Kidney (tissue), 13 donors: ENCODE measurements at regions not wholly inside any gene's neighbourhood (a gene's known extent, or its start where the extent isn't known, plus 50 kb on each side); places are given as distances from the start of the nearest gene placed in this dataset.

Experiments
- DNase-seq, 5 donors: peaks; one replicate each; pipeline ENCODE4 v3.0.0-alpha.2; 2013 to 2020
- FAIRE-seq: peaks from 2 replicates; lab custom pipeline; 2012; peaks lifted over from hg19 to GRCh38; lab: Jason Lieb, UNC
- H3K27ac ChIP-seq, 2 donors: one replicate each; pipeline ENCODE4 v1.7.0; 2013; ENCODE audit warnings: low read depth in 2 of 2, low read length in 2 of 2, inconsistent platforms in 1 of 2
- H3K27me3 ChIP-seq: one replicate; pipeline ENCODE4 v1.7.1; 2013; ENCODE audit warnings: low read length, inconsistent platforms; ENCODE audit not compliant: control insufficient read depth, insufficient read depth
- H3K36me3 ChIP-seq, 3 donors: one replicate each; pipeline versions ENCODE4 v1.7.0 to v1.7.1; 2013; ENCODE audit warnings: low read length in 3 of 3, control low read depth in 1 of 3, inconsistent platforms in 1 of 3; ENCODE audit not compliant: insufficient read depth in 3 of 3, control insufficient read depth in 2 of 3
- H3K4me1 ChIP-seq, 3 donors: one replicate each; pipeline versions ENCODE4 v1.7.0 to v1.7.1; 2013; ENCODE audit warnings: low read length in 3 of 3, inconsistent platforms in 1 of 3, low read depth in 1 of 3; ENCODE audit not compliant: control insufficient read depth in 2 of 3, insufficient read depth in 2 of 3
- H3K4me3 ChIP-seq, 3 donors: one replicate each; pipeline versions ENCODE4 v1.7.0 to v1.8.1; 2013; ENCODE audit warnings: low read length in 3 of 3, control low read depth in 1 of 3, inconsistent platforms in 1 of 3
- H3K9ac ChIP-seq, 3 donors: one replicate each; pipeline versions ENCODE4 v1.7.0 to v1.7.1; 2013; ENCODE audit warnings: low read length in 3 of 3, control low read depth in 1 of 3, inconsistent platforms in 1 of 3
- H3K9me3 ChIP-seq, 3 donors: one replicate each; pipeline versions ENCODE4 v1.7.0 to v1.7.1; 2013; ENCODE audit warnings: low read length in 3 of 3, control low read depth in 1 of 3, inconsistent platforms in 1 of 3; ENCODE audit not compliant: control insufficient read depth in 2 of 3, insufficient read depth in 1 of 3
- intact Hi-C: fragments of 100-400 bp; cut with DNase I; formaldehyde crosslinking; loops from one replicate; pipeline ENCODE4 v1.11.1; 2022
- TF ChIP-seq, protein P1 (sequence below): IDR thresholded peaks from 3 replicates; pipeline ENCODE4 v1.5.1; 2012; ENCODE audit warnings: mild to moderate bottlenecking, moderate library complexity, borderline replicate concordance; ENCODE audit not compliant: insufficient read depth; ENCODE audit errors: extremely low read depth
- donor health status: control.
- donor health status: control.
- donor health status: control.
- donor health status: control.
- donor health status: control.
- donor health status: DM: yes; HTN: yes; CAD: no.
- donor health status: Normal renal cell carcinoma (clear cell type).

DNA sequence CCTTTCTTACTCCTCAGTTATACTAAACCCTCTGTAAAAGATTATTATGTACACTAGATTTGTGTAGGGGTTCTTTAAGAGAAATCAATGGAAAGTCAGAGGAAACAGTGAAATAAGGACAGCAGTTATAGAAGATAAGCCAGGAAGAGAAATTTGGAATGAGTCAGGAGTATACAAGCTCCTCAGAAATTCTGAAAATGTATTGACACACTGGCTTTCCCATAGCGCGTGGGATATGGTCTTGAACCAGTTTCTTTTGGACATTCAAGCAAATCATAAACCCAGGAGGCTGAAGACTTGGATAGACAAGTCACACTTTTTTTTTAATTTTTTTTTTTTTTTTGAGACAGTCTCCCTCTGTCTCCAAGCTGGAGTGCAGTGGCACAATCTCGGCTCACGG is 316.1 kb upstream of the MMADHC start:
- no peak overlapping the region for H3K4me3 ChIP-seq
- no peak overlapping the region for H3K27ac ChIP-seq
- FAIRE-seq (no peak), DNase-seq (no peak)
- H3K27me3 ChIP-seq: no peaks in the 10 kb centered on the region
- intact Hi-C loops: no loop called here
- no peaks in the 10 kb centered on the region for H3K9me3 ChIP-seq
- TF ChIP-seq, protein P1, sequence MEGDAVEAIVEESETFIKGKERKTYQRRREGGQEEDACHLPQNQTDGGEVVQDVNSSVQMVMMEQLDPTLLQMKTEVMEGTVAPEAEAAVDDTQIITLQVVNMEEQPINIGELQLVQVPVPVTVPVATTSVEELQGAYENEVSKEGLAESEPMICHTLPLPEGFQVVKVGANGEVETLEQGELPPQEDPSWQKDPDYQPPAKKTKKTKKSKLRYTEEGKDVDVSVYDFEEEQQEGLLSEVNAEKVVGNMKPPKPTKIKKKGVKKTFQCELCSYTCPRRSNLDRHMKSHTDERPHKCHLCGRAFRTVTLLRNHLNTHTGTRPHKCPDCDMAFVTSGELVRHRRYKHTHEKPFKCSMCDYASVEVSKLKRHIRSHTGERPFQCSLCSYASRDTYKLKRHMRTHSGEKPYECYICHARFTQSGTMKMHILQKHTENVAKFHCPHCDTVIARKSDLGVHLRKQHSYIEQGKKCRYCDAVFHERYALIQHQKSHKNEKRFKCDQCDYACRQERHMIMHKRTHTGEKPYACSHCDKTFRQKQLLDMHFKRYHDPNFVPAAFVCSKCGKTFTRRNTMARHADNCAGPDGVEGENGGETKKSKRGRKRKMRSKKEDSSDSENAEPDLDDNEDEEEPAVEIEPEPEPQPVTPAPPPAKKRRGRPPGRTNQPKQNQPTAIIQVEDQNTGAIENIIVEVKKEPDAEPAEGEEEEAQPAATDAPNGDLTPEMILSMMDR: no peak
- no peak overlapping the region for H3K9ac ChIP-seq
- no peaks in the 10 kb centered on the region for H3K36me3 ChIP-seq
- H3K4me1 ChIP-seq: no peaks in the 10 kb centered on the region

DNA sequence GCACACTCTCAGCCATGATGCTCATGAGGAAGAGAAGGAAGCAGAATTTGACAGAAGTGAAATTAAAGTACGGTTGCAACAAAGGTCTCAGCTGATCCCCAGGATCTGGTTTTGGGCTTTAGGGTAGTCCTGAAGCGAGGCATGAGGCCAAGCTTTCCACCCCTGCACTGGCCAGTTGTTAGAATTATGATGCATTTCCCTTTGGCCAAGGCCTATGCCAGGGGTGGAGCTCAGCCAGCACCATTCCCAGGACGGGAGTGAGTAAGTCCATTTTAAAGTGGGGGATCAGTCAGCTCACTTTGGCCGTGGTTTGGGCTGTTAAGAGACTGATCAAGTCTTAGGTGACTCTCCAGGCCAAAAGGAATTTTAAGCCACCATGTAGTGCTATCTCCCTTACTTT is 314.5 kb upstream of the MMADHC start:
- FAIRE-seq: no peak
- Histone ChIP-seq H3K36me3 (no peaks in the 10 kb centered on the region), H3K27me3 (no peaks in the 10 kb centered on the region)

DNA sequence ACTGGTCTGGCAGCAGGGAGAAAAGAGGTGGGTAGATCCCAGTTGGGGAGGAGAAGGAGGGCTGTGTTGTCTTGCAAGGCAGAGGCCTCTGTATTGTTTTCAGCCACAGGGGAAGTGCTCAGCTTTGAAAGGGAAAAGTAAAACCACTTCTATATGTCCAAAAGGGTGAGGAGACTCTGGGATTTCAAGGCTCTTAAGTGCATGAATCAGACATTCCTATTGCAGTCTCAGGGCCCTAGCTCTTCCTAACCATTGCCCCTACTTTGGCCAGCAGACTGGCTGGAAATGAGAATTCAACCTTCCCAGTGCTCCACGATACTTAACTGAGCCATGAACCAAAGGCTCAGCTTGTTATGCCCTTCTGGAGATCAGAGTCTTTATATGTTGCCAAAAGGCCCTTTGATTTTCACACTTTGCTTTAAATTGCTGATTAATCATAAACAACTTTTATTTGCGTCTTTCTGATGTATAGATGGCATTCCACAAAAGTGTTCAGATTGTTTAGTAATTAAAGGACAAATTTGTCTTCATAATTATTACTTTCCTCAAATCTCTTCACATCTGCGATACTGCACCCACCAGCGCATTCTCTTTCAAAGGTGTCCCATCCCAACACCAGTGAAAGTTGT is 313.8 kb upstream of the MMADHC start:
- no peak for DNase-seq
- H3K4me3 ChIP-seq: no peak overlapping the region
- no peak for FAIRE-seq

More for the DNA sequence above, 314.5 kb upstream of the MMADHC start:
- intact Hi-C loops: no loop called here
- H3K4me3 ChIP-seq: no peak overlapping the region
- no peaks in the 10 kb centered on the region for H3K9me3 ChIP-seq
- no peaks in the 10 kb centered on the region for H3K4me1 ChIP-seq
- DNase-seq: no peak
- no peak overlapping the region for H3K27ac ChIP-seq
- no peak overlapping the region for H3K9ac ChIP-seq
- TF ChIP-seq, protein P1: no peak

More for the DNA sequence above, 313.8 kb upstream of the MMADHC start:
- no peaks in the 10 kb centered on the region for H3K4me1 ChIP-seq
- no peak overlapping the region for H3K27ac ChIP-seq
- intact Hi-C loops: no loop called here
- H3K36me3 ChIP-seq: no peaks in the 10 kb centered on the region
- H3K9ac ChIP-seq: no peak overlapping the region
- no peaks in the 10 kb centered on the region for H3K9me3 ChIP-seq
- no peaks in the 10 kb centered on the region for H3K27me3 ChIP-seq
- TF ChIP-seq, protein P1: no peak
